ENCODE measurements at regions not wholly inside any gene's neighbourhood (a gene's known extent, or its start where the extent isn't known, plus 50 kb on each side); places are given as distances from the start of the nearest gene placed in this dataset.

DNA sequence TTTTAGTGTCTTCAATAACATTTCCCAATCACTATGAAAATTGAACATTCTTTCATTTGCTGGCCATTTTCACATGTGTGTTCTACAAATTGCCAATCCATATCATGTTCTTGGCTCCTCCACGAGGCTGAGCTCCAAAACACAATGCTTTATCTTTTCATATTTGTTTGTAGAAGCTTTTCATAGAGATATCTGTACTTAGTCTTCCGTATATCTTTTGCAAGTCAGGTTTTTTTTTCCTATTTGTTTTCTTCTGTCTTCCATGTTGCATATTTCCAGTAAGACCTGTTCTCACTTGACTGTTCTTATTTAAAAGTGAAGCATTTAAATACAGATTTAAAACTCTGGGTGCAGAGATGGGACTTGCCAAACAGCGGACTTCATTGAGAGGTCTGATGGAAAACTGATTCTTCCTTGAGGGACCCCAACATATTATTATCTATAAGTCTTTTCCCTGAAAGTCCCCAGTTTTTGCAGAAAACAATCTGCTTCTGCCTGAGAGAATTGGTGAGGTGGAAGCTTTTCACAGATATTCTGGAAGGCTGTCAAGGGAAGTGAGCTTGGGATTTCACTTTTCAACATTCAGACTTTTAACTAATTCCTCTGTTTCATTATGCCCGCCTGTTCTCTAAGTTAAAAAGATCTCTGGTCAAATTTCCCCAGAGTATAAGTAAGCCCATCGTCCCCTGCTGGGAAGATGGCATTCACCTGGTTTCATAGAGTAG is 77.8 kb upstream of the KCNMB2 start:
- Histone ChIP-seq H3K27me3 (no peaks in the 10 kb centered on the region), H3K4me1 (no peaks in the 10 kb centered on the region), H3K27ac (no peak overlapping the region), H3K9me3 (no peaks in the 10 kb centered on the region), H3K4me3 (no peak overlapping the region), H3K36me3 (ENCODE audit: low read depth, missing control alignments) (no peaks in the 10 kb centered on the region)
- TF ChIP-seq POLR2A (IDR thresholded peaks at IDR 0.05): no peak
- TF ChIP-seq, protein P1, sequence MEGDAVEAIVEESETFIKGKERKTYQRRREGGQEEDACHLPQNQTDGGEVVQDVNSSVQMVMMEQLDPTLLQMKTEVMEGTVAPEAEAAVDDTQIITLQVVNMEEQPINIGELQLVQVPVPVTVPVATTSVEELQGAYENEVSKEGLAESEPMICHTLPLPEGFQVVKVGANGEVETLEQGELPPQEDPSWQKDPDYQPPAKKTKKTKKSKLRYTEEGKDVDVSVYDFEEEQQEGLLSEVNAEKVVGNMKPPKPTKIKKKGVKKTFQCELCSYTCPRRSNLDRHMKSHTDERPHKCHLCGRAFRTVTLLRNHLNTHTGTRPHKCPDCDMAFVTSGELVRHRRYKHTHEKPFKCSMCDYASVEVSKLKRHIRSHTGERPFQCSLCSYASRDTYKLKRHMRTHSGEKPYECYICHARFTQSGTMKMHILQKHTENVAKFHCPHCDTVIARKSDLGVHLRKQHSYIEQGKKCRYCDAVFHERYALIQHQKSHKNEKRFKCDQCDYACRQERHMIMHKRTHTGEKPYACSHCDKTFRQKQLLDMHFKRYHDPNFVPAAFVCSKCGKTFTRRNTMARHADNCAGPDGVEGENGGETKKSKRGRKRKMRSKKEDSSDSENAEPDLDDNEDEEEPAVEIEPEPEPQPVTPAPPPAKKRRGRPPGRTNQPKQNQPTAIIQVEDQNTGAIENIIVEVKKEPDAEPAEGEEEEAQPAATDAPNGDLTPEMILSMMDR (IDR thresholded peaks at IDR 0.05): no peak
- 77 to 78% methylated on average over 5 of the region's 5 CpGs for WGBS, 2 donors
- no peak for DNase-seq
- intact Hi-C loops (cut with DNase I; ENCODE audit: low total_unique reads): loop anchor here (10.0 kb wide), 1 partner anchor 496 kb away; no protein-coding TSS in a partner anchor

DNA sequence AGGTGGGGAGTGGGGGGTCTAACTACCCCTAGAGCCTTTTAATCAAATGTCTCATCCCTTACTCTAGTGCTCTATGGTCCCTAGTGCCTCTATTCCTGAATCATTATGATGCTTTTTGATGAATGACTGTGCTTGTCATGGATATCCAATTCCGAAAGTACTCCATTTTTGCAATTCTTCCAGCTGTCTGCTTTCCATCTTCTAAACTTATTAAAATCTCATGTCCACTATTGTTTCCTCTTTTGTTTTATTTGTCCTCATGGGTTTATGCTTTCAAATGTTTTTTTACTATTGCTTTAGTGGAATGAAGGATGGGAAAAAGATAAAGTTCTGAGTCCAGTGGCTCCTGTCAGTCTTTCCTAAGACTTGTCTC is 77.2 kb upstream of the KCNMB2 start:
- H3K27ac ChIP-seq: no peak overlapping the region
- no peaks in the 10 kb centered on the region for H3K36me3 ChIP-seq (ENCODE audit: low read depth, missing control alignments)
- intact Hi-C loops (cut with DNase I; ENCODE audit: low total_unique reads): loop anchor here (10.0 kb wide), 1 partner anchor 496 kb away; no protein-coding TSS in a partner anchor
- no peaks in the 10 kb centered on the region for H3K4me1 ChIP-seq
- no peak overlapping the region for H3K4me3 ChIP-seq
- 90 to 96% methylated on average over 1 of the region's 1 CpG for WGBS, 2 donors
- DNase-seq: no peak
- no peaks in the 10 kb centered on the region for H3K9me3 ChIP-seq
- no peaks in the 10 kb centered on the region for H3K27me3 ChIP-seq
- TF ChIP-seq, protein P1 (IDR thresholded peaks at IDR 0.05): no peak
- no peak for TF ChIP-seq POLR2A (IDR thresholded peaks at IDR 0.05)

GRCh38 chr3:178465260-178466180 is 70.7 kb upstream of the KCNMB2 start:
- no peak for DNase-seq
- WGBS, 2 donors: 67 to 89% methylated on average over 2 of the region's 2 CpGs
- no peaks in the 10 kb centered on the region for H3K27me3 ChIP-seq
- TF ChIP-seq POLR2A (IDR thresholded peaks at IDR 0.05): no peak
- TF ChIP-seq, protein P1 (IDR thresholded peaks at IDR 0.05): no peak
- no peak overlapping the region for H3K27ac ChIP-seq
- intact Hi-C loops (cut with DNase I; ENCODE audit: low total_unique reads): no loop called here
- H3K4me3 ChIP-seq: no peak overlapping the region
- H3K4me1 ChIP-seq: no peaks in the 10 kb centered on the region
- H3K36me3 ChIP-seq (ENCODE audit: low read depth, missing control alignments): no peaks in the 10 kb centered on the region
- H3K9me3 ChIP-seq: no peaks in the 10 kb centered on the region

DNA sequence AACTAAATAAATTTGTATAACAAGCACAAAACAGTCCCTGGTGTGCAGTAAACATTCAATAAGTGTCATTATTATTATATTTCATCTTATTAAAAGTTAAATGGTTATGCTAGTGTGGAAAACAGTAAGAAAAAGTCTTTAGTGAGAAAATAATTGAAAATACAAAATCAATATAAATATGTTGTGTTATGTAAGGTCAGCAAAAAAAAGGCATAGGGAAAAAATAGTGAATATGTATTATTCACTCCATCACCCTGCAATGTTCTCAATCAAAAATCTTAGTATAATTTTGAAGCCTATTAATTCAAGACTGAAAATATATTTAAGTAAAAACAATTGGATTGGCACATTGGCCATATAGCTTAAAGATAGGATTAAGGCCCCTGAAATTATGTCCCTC is 63.3 kb upstream of the KCNMB2 start:
- no peak for DNase-seq

More for the DNA sequence above, 63.3 kb upstream of the KCNMB2 start:
- no peaks in the 10 kb centered on the region for H3K9me3 ChIP-seq
- H3K36me3 ChIP-seq (ENCODE audit: low read depth, missing control alignments): no peaks in the 10 kb centered on the region
- H3K4me1 ChIP-seq: no peaks in the 10 kb centered on the region
- no peaks in the 10 kb centered on the region for H3K27me3 ChIP-seq
- no peak overlapping the region for H3K4me3 ChIP-seq
- TF ChIP-seq, protein P1 (IDR thresholded peaks at IDR 0.05): no peak
- no peak for TF ChIP-seq POLR2A (IDR thresholded peaks at IDR 0.05)
- intact Hi-C loops (cut with DNase I; ENCODE audit: low total_unique reads): no loop called here
- no peak overlapping the region for H3K27ac ChIP-seq

Measured in testis (tissue), 2 donors.